NCI-H524 (cell line): ENCODE measurements at regions not wholly inside any gene's neighbourhood (a gene's known extent, or its start where the extent isn't known, plus 50 kb on each side); places are given as distances from the start of the nearest gene placed in this dataset.

ENCODE experiments used
- DNase-seq, 2 experiments: peaks; one replicate each; lab custom pipeline; 2025; lab: John Stamatoyannopoulos, UW

GRCh38 chr14:99095369-99095768 lies 176.6 kb downstream of the BCL11B start:
- DNase-seq = no peak

GRCh38 chr14:99098199-99098598 lies 173.8 kb downstream of the BCL11B start:
- DNase-seq = no peak

DNA sequence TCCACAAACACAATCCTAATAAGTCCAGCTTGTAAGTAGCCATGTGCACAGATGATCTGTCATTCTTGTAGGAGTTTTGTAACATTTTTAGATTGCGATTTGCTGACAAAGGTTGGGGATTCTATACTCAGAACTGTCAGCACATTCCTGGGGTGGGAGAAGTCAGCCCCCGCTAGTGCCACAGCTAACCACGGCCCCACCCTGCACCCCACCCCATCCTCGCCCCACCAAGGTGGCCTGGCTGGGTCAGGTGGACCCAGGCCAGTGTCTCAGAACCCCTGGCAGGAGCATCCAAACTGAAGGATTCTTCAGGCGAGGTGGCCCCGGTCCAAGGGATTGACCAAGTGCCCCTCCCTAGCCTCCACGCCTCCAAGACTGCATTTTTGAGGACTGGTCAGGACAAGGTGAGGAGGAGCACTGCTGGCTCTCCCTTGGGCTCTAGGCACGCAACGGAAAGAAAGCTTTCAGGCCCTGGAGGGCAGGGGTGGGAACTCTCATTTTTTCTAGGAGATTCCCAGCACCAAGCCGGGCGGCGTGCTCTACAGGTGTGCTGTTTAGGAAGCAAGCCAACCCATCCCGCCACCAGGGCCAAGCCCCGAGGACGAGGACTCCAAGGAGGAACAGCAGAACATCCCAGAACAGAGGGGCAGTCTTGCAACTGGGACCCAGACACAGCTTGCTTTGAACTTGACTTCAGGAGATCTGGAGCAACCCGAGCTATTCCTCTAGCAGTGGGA lies 172.8 kb downstream of the BCL11B start:
- no peak for DNase-seq

GRCh38 chr14:99100497-99101270 lies 171.3 kb downstream of the BCL11B start:
- DNase-seq = no peak

GRCh38 chr14:99101855-99102461 lies 170.0 kb downstream of the BCL11B start:
- no peak for DNase-seq

GRCh38 chr14:99116741-99117295 lies 155.2 kb downstream of the BCL11B start:
- no peak for DNase-seq

DNA sequence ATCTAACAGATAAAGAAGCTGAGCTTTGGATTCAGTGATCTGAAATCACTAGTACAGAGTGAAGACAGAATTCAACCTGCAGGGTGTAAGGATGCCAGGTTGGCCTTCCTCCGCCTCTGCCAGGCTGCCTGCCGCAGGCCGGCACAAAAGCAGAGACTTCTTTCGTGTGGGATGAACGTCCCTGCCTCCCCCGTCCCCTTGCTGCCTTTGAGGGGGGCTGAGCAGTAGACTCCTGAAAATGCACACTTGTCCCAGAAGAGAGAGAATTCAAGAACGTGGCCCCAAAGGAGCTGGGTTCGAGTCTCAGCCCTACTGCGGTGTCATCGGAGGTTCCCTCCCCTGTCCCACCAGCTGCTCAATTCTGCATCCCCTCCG lies 154.3 kb downstream of the BCL11B start:
- no peak for DNase-seq

GRCh38 chr14:99118046-99118721 lies 153.8 kb downstream of the BCL11B start:
- peak; percentile 97 for DNase-seq

- DNase-seq = peak in 1 of 2 experiments; percentile 30
Observed at GRCh38 chr14:99118946-99119345, 153.1 kb downstream of the BCL11B start.
